HCT116 (cell line): ENCODE measurements at regions not wholly inside any gene's neighbourhood (a gene's known extent, or its start where the extent isn't known, plus 50 kb on each side); places are given as distances from the start of the nearest gene placed in this dataset.

ENCODE experiments used
- ATAC-seq: fragments of 200-7000 bp; cut with Tn5 transposase; 2 replicates; pipeline ENCODE4 v1.9.1; 2020; ENCODE audit warnings: mild to moderate bottlenecking, moderate library complexity
- BruUV-seq: library from RNA; stranded (reverse); fragments of 400-500 nt; replicated peaks from 2 replicates; lab custom pipeline; 2021; lab: Mats Ljungman, UMichigan
- CTCF ChIA-PET: fragments of 300-600 bp; sonication (Branson Sonifier 250); formaldehyde crosslinking; loops from one replicate; lab custom pipeline; 2021; ENCODE audit warnings: antibody characterized with exemption; lab: Charles Lee
- POLR2A ChIA-PET: fragments of 300-600, 350-600 bp; sonication (Branson Sonifier 250); formaldehyde crosslinking; loops from one replicate; lab custom pipeline; 2021; ENCODE audit warnings: antibody characterized with exemption; lab: Charles Lee
- RAD21 ChIA-PET, 2 experiments: fragments of 300-600 bp; sonication (Branson Sonifier 250); formaldehyde crosslinking; loops; one replicate each; lab custom pipeline; 2023; ENCODE audit warnings: low total read pairs in 2 of 2; ENCODE audit not compliant: uncharacterized antibody in 2 of 2, unreplicated experiment in 2 of 2, low non-redundant PET in 1 of 2; lab: Charles Lee
- DNase-seq: peaks from one replicate; pipeline ENCODE4 v3.0.0-alpha.2; 2010; ENCODE audit warnings: low read depth, low spot score
- H2AFZ ChIP-seq: fragments of 200-600 bp; shearing (Covaris generic), sonication (generic); 2 replicates; pipeline ENCODE4 v1.6.1; 2017; ENCODE audit warnings: low read depth, mixed run types, mixed read lengths, antibody characterized with exemption, low read length; ENCODE audit not compliant: poor library complexity, severe bottlenecking
- H3K27ac ChIP-seq: 2 replicates; pipeline ENCODE4 v1.5.1; 2012; ENCODE audit warnings: low read depth, low read length
- H3K27me3 ChIP-seq: fragments of 200-600 bp; sonication (generic); 2 replicates; pipeline ENCODE4 v1.6.1; 2016; ENCODE audit warnings: mixed run types, low read length, mixed read lengths; ENCODE audit not compliant: insufficient read depth
- H3K36me3 ChIP-seq, 2 experiments: fragments of 200-500 bp in 1 of 2; fragments of 200-600 bp in 1 of 2; sonication (Bioruptor generic) in 1 of 2; sonication (generic) in 1 of 2; 2 replicates each; pipeline versions ENCODE4 v1.5.1 to v1.6.1; 2014 to 2016; ENCODE audit warnings: low read length in 2 of 2, inconsistent platforms in 1 of 2, mixed read lengths in 1 of 2, mixed run types in 1 of 2; ENCODE audit not compliant: insufficient read depth in 2 of 2, control insufficient read depth in 1 of 2
- H3K4me1 ChIP-seq, 2 experiments: fragments of 200-600 bp in 1 of 2; sonication (generic) in 1 of 2; 2 replicates each; pipeline versions ENCODE4 v1.5.1 to v1.6.1; 2012 to 2017; ENCODE audit warnings: low read length in 2 of 2, inconsistent platforms in 1 of 2, mild to moderate bottlenecking in 1 of 2, mixed read lengths in 1 of 2, mixed run types in 1 of 2, moderate library complexity in 1 of 2; ENCODE audit not compliant: insufficient read depth in 2 of 2, control insufficient read depth in 1 of 2
- H3K4me2 ChIP-seq: fragments of 200-600 bp; sonication (generic); 2 replicates; pipeline ENCODE4 v1.6.1; 2017; ENCODE audit warnings: mixed run types, low read length, mixed read lengths
- H3K4me3 ChIP-seq, 2 experiments: fragments of 200-600 bp in 1 of 2; sonication (generic) in 1 of 2; replicated peaks in 1 of 2; 2 replicates each; pipeline ENCODE4 v1.5.1; 2011 to 2016; ENCODE audit warnings: low read length in 2 of 2, control low read depth in 1 of 2, low read depth in 1 of 2, mild to moderate bottlenecking in 1 of 2, mixed read lengths in 1 of 2, mixed run types in 1 of 2
- H3K79me2 ChIP-seq: fragments of 200-600 bp; sonication (generic); 2 replicates; pipeline ENCODE4 v1.6.1; 2017; ENCODE audit warnings: mild to moderate bottlenecking, mixed run types, low read length, moderate library complexity, mixed read lengths; ENCODE audit not compliant: insufficient read depth
- H3K9ac ChIP-seq: fragments of 200-600 bp; sonication (generic); 2 replicates; pipeline ENCODE4 v1.6.1; 2016; ENCODE audit warnings: low read length, mixed read lengths
- H3K9me2 ChIP-seq: fragments of 200-600 bp; sonication (generic), shearing (Covaris generic); 2 replicates; pipeline ENCODE4 v1.6.1; 2017; ENCODE audit warnings: mixed run types, mild to moderate bottlenecking, moderate library complexity; ENCODE audit not compliant: insufficient read depth
- H3K9me3 ChIP-seq, 2 experiments: fragments of 200-500 bp in 1 of 2; fragments of 200-600 bp in 1 of 2; sonication (Bioruptor generic) in 1 of 2; sonication (generic) in 1 of 2; 2 replicates each; pipeline ENCODE4 v1.6.1; 2014 to 2017; ENCODE audit warnings: low read length in 2 of 2, mixed read lengths in 2 of 2, inconsistent platforms in 1 of 2, low read depth in 1 of 2, mild to moderate bottlenecking in 1 of 2, mixed run types in 1 of 2, moderate library complexity in 1 of 2; ENCODE audit not compliant: control insufficient read depth in 1 of 2, insufficient read depth in 1 of 2
- H4K20me1 ChIP-seq: fragments of 200-600 bp; sonication (generic), shearing (Covaris generic); 2 replicates; pipeline ENCODE4 v1.6.1; 2017; ENCODE audit warnings: mixed run types, mild to moderate bottlenecking, moderate library complexity; ENCODE audit not compliant: insufficient read depth
- CEBPB ChIP-seq: IDR thresholded peaks from 2 replicates; pipeline ENCODE4 v1.6.1; 2012; ENCODE audit warnings: low read depth
- EGR1 ChIP-seq: IDR thresholded peaks from 2 replicates; pipeline ENCODE4 v1.6.1; 2012; ENCODE audit warnings: low read depth
- ELF1 ChIP-seq: IDR thresholded peaks from 2 replicates; pipeline ENCODE4 v1.6.1; 2012; ENCODE audit warnings: low read depth, borderline replicate concordance
- EZH2 ChIP-seq: fragments of 200-600 bp; sonication (generic); IDR thresholded peaks from 2 replicates; pipeline ENCODE4 v1.6.1; 2017; ENCODE audit warnings: antibody characterized with exemption, mixed run types
- EZH2phosphoT487 ChIP-seq: fragments of 200-600 bp; IDR thresholded peaks from 2 replicates; pipeline ENCODE4 v1.6.1; 2018; ENCODE audit warnings: antibody characterized with exemption, borderline replicate concordance
- FOSL1 ChIP-seq: IDR thresholded peaks from 2 replicates; pipeline ENCODE4 v1.6.1; 2012; ENCODE audit warnings: low read depth
- POLR2A ChIP-seq: IDR thresholded peaks from 2 replicates; pipeline ENCODE4 v1.7.0; 2011; ENCODE audit warnings: borderline replicate concordance; ENCODE audit not compliant: insufficient read depth, insufficient read length; ENCODE audit errors: extremely low read depth
- SP1 ChIP-seq: IDR thresholded peaks from 2 replicates; pipeline ENCODE4 v1.6.1; 2012; ENCODE audit warnings: low read depth
- TCF7L2 ChIP-seq: IDR thresholded peaks from 2 replicates; pipeline ENCODE4 v1.7.0; 2011; ENCODE audit warnings: borderline replicate concordance, inconsistent platforms; ENCODE audit not compliant: insufficient read depth, insufficient read length; ENCODE audit errors: extremely low read depth
- YY1 ChIP-seq: IDR thresholded peaks from 2 replicates; pipeline ENCODE4 v1.6.1; 2011; ENCODE audit warnings: low read length, low read depth, moderate library complexity, mild to moderate bottlenecking; ENCODE audit not compliant: insufficient replicate concordance; ENCODE audit errors: extremely low read depth
- ZFX ChIP-seq: fragments of 450-650 bp; IDR thresholded peaks from 2 replicates; pipeline ENCODE4 v1.6.1; 2017
- intact Hi-C: fragments of 100-400 bp; cut with micrococcal nuclease; formaldehyde crosslinking; loops from 2 replicates; pipeline ENCODE4 v1.10.0; 2022
- TF ChIP-seq, protein P1 (sequence below): IDR thresholded peaks from 2 replicates; pipeline ENCODE4 v1.6.1; 2012
- TF ChIP-seq, protein P2 (sequence below), 3 experiments: fragments of 200-600 bp in 1 of 3; sonication (generic) in 1 of 3; IDR thresholded peaks in 2 of 3; conservative IDR thresholded peaks in 1 of 3; 2 replicates each; pipeline ENCODE4 v1.5.1; 2012 to 2017; ENCODE audit warnings: low read depth in 2 of 3, low read length in 2 of 3, antibody characterized with exemption in 1 of 3, borderline replicate concordance in 1 of 3, control low read depth in 1 of 3, mild to moderate bottlenecking in 1 of 3, mixed read lengths in 1 of 3, mixed run types in 1 of 3, moderate library complexity in 1 of 3; ENCODE audit not compliant: insufficient read depth in 1 of 3
- TF ChIP-seq, protein P3 (sequence below): IDR thresholded peaks from 2 replicates; pipeline ENCODE4 v1.6.1; 2012
- TF ChIP-seq, protein P4 (sequence below): IDR thresholded peaks from 2 replicates; pipeline ENCODE4 v1.6.1; 2011; ENCODE audit warnings: mild to moderate bottlenecking, low read length, moderate library complexity; ENCODE audit not compliant: insufficient replicate concordance; ENCODE audit errors: extremely low read depth
- TF ChIP-seq, protein P5 (sequence below): IDR thresholded peaks from 2 replicates; pipeline ENCODE4 v1.6.1; 2012; ENCODE audit warnings: low read depth

GRCh38 chr7:108652886-108653285 is 83.2 kb downstream of the DNAJB9 start:
- no peak for TF ChIP-seq ELF1
- no peak for TF ChIP-seq EZH2phosphoT487
- TF ChIP-seq SP1 = no peak
- TF ChIP-seq, protein P1, sequence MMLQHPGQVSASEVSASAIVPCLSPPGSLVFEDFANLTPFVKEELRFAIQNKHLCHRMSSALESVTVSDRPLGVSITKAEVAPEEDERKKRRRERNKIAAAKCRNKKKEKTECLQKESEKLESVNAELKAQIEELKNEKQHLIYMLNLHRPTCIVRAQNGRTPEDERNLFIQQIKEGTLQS = no peak
- no peak for TF ChIP-seq YY1
- TF ChIP-seq CEBPB = no peak
- no peak for TF ChIP-seq POLR2A
- TF ChIP-seq, protein P2, sequence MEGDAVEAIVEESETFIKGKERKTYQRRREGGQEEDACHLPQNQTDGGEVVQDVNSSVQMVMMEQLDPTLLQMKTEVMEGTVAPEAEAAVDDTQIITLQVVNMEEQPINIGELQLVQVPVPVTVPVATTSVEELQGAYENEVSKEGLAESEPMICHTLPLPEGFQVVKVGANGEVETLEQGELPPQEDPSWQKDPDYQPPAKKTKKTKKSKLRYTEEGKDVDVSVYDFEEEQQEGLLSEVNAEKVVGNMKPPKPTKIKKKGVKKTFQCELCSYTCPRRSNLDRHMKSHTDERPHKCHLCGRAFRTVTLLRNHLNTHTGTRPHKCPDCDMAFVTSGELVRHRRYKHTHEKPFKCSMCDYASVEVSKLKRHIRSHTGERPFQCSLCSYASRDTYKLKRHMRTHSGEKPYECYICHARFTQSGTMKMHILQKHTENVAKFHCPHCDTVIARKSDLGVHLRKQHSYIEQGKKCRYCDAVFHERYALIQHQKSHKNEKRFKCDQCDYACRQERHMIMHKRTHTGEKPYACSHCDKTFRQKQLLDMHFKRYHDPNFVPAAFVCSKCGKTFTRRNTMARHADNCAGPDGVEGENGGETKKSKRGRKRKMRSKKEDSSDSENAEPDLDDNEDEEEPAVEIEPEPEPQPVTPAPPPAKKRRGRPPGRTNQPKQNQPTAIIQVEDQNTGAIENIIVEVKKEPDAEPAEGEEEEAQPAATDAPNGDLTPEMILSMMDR (IDR thresholded peaks at IDR 0.05 in 2 of 3, conservative IDR thresholded peaks at IDR 0.05 in 1 of 3; ENCODE audit: borderline replicate concordance in 1 of 3, insufficient read depth in 1 of 3, low read depth in 2 of 3, low read length in 2 of 3) = no peak
- no peak for TF ChIP-seq EGR1
- no peak for TF ChIP-seq TCF7L2
- TF ChIP-seq FOSL1 = no peak
- TF ChIP-seq, protein P3, sequence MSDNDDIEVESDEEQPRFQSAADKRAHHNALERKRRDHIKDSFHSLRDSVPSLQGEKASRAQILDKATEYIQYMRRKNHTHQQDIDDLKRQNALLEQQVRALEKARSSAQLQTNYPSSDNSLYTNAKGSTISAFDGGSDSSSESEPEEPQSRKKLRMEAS = no peak
- TF ChIP-seq EZH2 = no peak
- TF ChIP-seq ZFX = no peak
- TF ChIP-seq, protein P4, sequence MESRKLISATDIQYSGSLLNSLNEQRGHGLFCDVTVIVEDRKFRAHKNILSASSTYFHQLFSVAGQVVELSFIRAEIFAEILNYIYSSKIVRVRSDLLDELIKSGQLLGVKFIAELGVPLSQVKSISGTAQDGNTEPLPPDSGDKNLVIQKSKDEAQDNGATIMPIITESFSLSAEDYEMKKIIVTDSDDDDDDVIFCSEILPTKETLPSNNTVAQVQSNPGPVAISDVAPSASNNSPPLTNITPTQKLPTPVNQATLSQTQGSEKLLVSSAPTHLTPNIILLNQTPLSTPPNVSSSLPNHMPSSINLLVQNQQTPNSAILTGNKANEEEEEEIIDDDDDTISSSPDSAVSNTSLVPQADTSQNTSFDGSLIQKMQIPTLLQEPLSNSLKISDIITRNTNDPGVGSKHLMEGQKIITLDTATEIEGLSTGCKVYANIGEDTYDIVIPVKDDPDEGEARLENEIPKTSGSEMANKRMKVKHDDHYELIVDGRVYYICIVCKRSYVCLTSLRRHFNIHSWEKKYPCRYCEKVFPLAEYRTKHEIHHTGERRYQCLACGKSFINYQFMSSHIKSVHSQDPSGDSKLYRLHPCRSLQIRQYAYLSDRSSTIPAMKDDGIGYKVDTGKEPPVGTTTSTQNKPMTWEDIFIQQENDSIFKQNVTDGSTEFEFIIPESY = no peak
- TF ChIP-seq, protein P5, sequence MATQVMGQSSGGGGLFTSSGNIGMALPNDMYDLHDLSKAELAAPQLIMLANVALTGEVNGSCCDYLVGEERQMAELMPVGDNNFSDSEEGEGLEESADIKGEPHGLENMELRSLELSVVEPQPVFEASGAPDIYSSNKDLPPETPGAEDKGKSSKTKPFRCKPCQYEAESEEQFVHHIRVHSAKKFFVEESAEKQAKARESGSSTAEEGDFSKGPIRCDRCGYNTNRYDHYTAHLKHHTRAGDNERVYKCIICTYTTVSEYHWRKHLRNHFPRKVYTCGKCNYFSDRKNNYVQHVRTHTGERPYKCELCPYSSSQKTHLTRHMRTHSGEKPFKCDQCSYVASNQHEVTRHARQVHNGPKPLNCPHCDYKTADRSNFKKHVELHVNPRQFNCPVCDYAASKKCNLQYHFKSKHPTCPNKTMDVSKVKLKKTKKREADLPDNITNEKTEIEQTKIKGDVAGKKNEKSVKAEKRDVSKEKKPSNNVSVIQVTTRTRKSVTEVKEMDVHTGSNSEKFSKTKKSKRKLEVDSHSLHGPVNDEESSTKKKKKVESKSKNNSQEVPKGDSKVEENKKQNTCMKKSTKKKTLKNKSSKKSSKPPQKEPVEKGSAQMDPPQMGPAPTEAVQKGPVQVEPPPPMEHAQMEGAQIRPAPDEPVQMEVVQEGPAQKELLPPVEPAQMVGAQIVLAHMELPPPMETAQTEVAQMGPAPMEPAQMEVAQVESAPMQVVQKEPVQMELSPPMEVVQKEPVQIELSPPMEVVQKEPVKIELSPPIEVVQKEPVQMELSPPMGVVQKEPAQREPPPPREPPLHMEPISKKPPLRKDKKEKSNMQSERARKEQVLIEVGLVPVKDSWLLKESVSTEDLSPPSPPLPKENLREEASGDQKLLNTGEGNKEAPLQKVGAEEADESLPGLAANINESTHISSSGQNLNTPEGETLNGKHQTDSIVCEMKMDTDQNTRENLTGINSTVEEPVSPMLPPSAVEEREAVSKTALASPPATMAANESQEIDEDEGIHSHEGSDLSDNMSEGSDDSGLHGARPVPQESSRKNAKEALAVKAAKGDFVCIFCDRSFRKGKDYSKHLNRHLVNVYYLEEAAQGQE = no peak
- TF ChIP-seq, all 23 proteins: peak for 0

More at GRCh38 chr7:108652886-108653285, 83.2 kb downstream of the DNAJB9 start:
- DNase-seq (no peak), ATAC-seq (no peak)
- BruUV-seq = no TSS peak
- Histone ChIP-seq H3K9me3 (no peaks in the 10 kb centered on the region), H3K27me3 (no peaks in the 10 kb centered on the region), H3K9ac (no peak overlapping the region), H3K4me2 (no peak overlapping the region), H3K27ac (no peak overlapping the region), H2AFZ (no peak overlapping the region), H3K36me3 (no peaks in the 10 kb centered on the region), H3K4me3 (no peak overlapping the region), H3K4me1 (0 out of 4 replicates have a peak, but pooled peaks cover 0 to 2% of the 10 kb centered on the region in 2 experiments), H3K9me2 (no peaks in the 10 kb centered on the region), H4K20me1 (no peaks in the 10 kb centered on the region), H3K79me2 (no peaks in the 10 kb centered on the region)
- CTCF ChIA-PET = no interaction called here
- POLR2A ChIA-PET = no interaction called here
- RAD21 ChIA-PET = no interaction called here
- intact Hi-C loops = no loop called here
